Caco-2 (cell line): ENCODE measurements at regions not wholly inside any gene's neighbourhood (a gene's known extent, or its start where the extent isn't known, plus 50 kb on each side); places are given as distances from the start of the nearest gene placed in this dataset.

Source experiments
- BruUV-seq: library from RNA; stranded (reverse); fragments of 400-500 nt; replicated peaks from 2 replicates; lab custom pipeline; 2021; lab: Mats Ljungman, UMichigan
- CTCF ChIA-PET: fragments of 300-600 bp; sonication (Branson Sonifier 250); formaldehyde crosslinking; loops from one replicate; lab custom pipeline; 2022; ENCODE audit warnings: antibody characterized with exemption; lab: Charles Lee
- POLR2A ChIA-PET: fragments of 300-600 bp; sonication (Branson Sonifier 250); formaldehyde crosslinking; loops from one replicate; lab custom pipeline; 2022; ENCODE audit warnings: antibody characterized with exemption; lab: Charles Lee
- DNase-seq, 2 experiments: peaks; one replicate each; pipeline versions ENCODE4 v3.0.0 to v3.0.0-alpha.2; 2020 to 2022
- H3K27me3 ChIP-seq: replicated peaks from 2 replicates; pipeline ENCODE4 v1.6.0; 2011; ENCODE audit warnings: low read length; ENCODE audit not compliant: control insufficient read depth, insufficient read depth
- H3K36me3 ChIP-seq: 2 replicates; pipeline ENCODE4 v1.5.1; 2011; ENCODE audit warnings: low read length; ENCODE audit not compliant: control insufficient read depth, insufficient read depth
- H3K4me1 ChIP-seq: fragments of 250-450 bp; sonication (Bioruptor Pico); 2 replicates; pipeline ENCODE4 v1.5.1; 2020; ENCODE audit warnings: mild to moderate bottlenecking
- H3K4me3 ChIP-seq: 2 replicates; pipeline ENCODE4 v1.5.1; 2011; ENCODE audit warnings: low read depth, mild to moderate bottlenecking, control low read depth, low read length
- H3K9me3 ChIP-seq: fragments of 250-450 bp; sonication (Bioruptor Pico); 2 replicates; pipeline ENCODE4 v1.5.1; 2020; ENCODE audit warnings: mild to moderate bottlenecking, moderate library complexity
- H3K27ac Mint-ChIP-seq: one replicate; pipeline ENCODE4 v1.8.0; 2022; ENCODE audit warnings: mixed read lengths; ENCODE audit not compliant: unreplicated experiment
- H3K27me3 Mint-ChIP-seq: one replicate; pipeline ENCODE4 v1.8.0; 2022; ENCODE audit warnings: mixed read lengths; ENCODE audit not compliant: insufficient read depth, unreplicated experiment
- H3K36me3 Mint-ChIP-seq: one replicate; pipeline ENCODE4 v1.8.0; 2022; ENCODE audit warnings: mild to moderate bottlenecking, mixed read lengths; ENCODE audit not compliant: insufficient read depth, unreplicated experiment
- H3K4me1 Mint-ChIP-seq: one replicate; pipeline ENCODE4 v1.8.0; 2022; ENCODE audit warnings: low read depth, mixed read lengths; ENCODE audit not compliant: unreplicated experiment
- H3K4me3 Mint-ChIP-seq: one replicate; pipeline ENCODE4 v1.8.0; 2022; ENCODE audit warnings: mild to moderate bottlenecking, moderate library complexity, mixed read lengths; ENCODE audit not compliant: unreplicated experiment
- H3K9me3 Mint-ChIP-seq: one replicate; pipeline ENCODE4 v1.8.0; 2022; ENCODE audit warnings: mixed read lengths; ENCODE audit not compliant: unreplicated experiment
- CTCF ChIP-seq, 2 experiments: fragments of 200-600 bp in 1 of 2; IDR thresholded peaks; 1 replicate in 1 of 2; 2 replicates in 1 of 2; pipeline versions ENCODE4 v1.5.1 to v1.8.0; 2011 to 2022; ENCODE audit warnings: antibody characterized with exemption in 1 of 2, control low read depth in 1 of 2, inconsistent platforms in 1 of 2, low read depth in 1 of 2, low read length in 1 of 2, mild to moderate bottlenecking in 1 of 2, moderate library complexity in 1 of 2; ENCODE audit not compliant: insufficient read depth in 1 of 2, severe bottlenecking in 1 of 2, unreplicated experiment in 1 of 2
- intact Hi-C: fragments of 100-400 bp; cut with micrococcal nuclease; formaldehyde crosslinking; loops from one replicate; pipeline ENCODE4 v1.10.0; 2022; ENCODE audit not compliant: unreplicated experiment

GRCh38 chr15:37882640-37883039 is 51.8 kb upstream of the TMCO5A start:
- Mint-ChIP-seq H3K27ac (no peak overlapping the region), H3K4me1 (no peaks in the 10 kb centered on the region), H3K36me3 (no peaks in the 10 kb centered on the region), H3K27me3 (peaks cover 33% of the 10 kb centered on the region), H3K9me3 (no peaks in the 10 kb centered on the region), H3K4me3 (no peak overlapping the region)
- Histone ChIP-seq H3K4me3 (no peak overlapping the region), H3K4me1 (no peaks in the 10 kb centered on the region), H3K36me3 (no peaks in the 10 kb centered on the region), H3K9me3 (no peaks in the 10 kb centered on the region), H3K27me3 (no peaks in the 10 kb centered on the region)
- no peak for DNase-seq
- CTCF ChIA-PET: no interaction called here
- no peak for TF ChIP-seq CTCF (IDR thresholded peaks at IDR 0.05; ENCODE audit: insufficient read depth in 1 of 2, low read depth in 1 of 2, low read length in 1 of 2, severe bottlenecking in 1 of 2, unreplicated experiment in 1 of 2)
- POLR2A ChIA-PET: no interaction called here
- BruUV-seq: no TSS peak
- intact Hi-C loops: loop anchor here (10.0 kb wide), 2 partner anchors 678 to 748 kb away; no protein-coding TSS in a partner anchor
